IPS-11a (cell line): ENCODE measurements at regions not wholly inside any gene's neighbourhood (a gene's known extent, or its start where the extent isn't known, plus 50 kb on each side); places are given as distances from the start of the nearest gene placed in this dataset.

Experiments
- H3K4me3 ChIP-seq: one replicate; pipeline ENCODE4 v1.5.1; 2013; ENCODE audit warnings: low read depth, low read length, control low read depth

- H3K4me3 ChIP-seq = no peak overlapping the region
Measured at GRCh38 chr1:193741228-193741627, 554.8 kb upstream of the B3GALT2 start.

- no peak overlapping the region for H3K4me3 ChIP-seq
Measured at GRCh38 chr1:193740762-193741161, 554.3 kb upstream of the B3GALT2 start.

- H3K4me3 ChIP-seq = no peak overlapping the region
Measured at GRCh38 chr1:193736507-193736906, 550.1 kb upstream of the B3GALT2 start.

DNA sequence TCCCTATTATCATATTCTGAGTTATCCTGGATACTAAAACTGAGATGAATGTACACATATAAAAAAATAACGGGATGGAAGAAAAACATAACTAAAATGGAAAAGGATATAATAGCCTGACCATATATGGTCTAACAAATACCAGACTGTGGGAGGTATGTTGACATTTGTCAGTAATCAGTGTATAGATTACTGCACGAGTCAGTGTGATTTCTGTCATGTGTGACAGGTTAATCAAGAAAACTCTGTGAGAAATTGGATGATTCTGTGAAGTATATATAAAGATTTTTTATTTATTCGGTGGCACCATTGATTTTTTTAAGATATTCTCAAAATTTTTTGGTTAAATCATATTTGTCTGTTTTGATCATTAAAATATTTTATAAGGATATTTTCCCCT, 547.3 kb upstream of the B3GALT2 start:
- no peak overlapping the region for H3K4me3 ChIP-seq

GRCh38 chr1:193730017-193730416, 543.6 kb upstream of the B3GALT2 start:
- H3K4me3 ChIP-seq = no peak overlapping the region

- no peak overlapping the region for H3K4me3 ChIP-seq
Measured at GRCh38 chr1:193729429-193729828, 543.0 kb upstream of the B3GALT2 start.

DNA sequence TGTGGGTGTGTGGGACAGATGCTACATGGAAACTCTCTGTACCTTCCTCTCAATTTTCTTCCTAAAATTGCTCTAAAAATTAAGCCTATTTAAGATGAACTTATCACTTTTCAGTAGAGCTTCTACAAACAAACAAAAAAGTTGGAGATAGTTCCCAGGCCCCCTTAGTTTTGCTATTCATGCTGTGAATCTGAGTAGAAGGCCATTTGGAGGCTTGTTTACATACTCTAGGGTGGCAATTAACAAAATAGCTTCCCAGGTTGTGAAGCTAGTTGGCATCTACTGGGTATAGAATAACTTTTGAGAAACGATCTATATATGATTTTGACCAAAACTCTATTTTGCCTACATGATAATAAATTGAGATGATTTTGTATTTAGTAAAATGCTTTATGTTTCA, 541.4 kb upstream of the B3GALT2 start:
- no peak overlapping the region for H3K4me3 ChIP-seq

DNA sequence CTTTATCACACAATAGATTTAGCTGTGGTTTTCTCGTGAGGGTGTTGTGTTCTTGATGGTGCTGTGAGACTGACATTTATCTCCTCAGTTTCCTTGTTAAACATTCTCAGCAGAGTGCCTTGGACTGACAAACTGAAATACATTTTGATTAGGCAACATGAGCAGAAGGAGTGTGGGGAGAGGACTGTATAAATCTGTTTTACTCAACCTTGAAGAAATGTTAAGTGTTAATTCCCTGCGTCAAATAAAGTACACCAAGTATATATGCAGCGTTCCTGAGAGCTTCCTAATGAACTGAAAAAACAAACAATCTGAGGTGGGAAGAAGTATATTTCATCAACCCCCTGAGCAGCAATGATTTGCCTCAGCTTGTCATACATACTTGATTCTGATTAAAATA, 540.3 kb upstream of the B3GALT2 start:
- H3K4me3 ChIP-seq = no peak overlapping the region

DNA sequence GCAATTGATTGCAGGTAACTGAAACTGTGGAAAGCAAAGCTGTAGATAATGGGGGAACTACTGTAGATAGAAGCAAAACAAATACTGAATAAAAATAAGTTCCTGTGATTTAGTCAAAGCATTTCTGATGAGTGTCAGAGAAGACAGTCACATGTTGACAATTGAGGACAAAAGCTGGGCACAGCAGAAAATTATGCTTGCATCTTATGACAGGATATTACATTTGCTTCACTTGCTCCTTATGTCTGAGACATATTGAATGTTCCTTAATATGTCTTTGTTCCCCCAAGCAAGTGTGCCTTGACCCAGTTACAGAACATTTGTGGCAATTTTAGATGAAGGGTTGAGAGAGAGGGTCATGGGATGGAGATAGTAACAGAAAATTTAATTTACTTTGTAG, 526.0 kb upstream of the B3GALT2 start:
- H3K4me3 ChIP-seq = no peak overlapping the region

DNA sequence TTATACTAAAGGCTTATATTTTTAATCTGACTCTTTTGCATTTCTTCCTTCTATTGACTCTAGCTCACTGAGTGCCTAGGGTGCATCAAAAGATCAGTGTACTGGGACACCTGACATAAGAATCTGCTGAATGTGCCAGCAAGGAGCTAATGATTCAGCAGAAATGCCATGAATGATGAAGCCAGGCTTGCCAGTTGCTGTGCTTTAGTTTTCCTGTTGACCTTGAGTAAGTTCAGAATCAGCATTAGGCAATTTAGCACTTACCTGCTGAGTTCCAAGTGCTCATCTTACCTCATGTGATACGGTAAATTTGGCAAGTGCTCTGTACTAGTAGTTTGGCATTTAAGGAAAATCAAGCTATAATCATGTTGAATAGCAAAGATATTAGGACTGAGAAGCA, 523.2 kb upstream of the B3GALT2 start:
- H3K4me3 ChIP-seq = no peak overlapping the region

GRCh38 chr1:193707271-193708021, 521.0 kb upstream of the B3GALT2 start:
- H3K4me3 ChIP-seq = no peak overlapping the region

- H3K4me3 ChIP-seq = no peak overlapping the region
Measured at GRCh38 chr1:193706766-193707165, 520.4 kb upstream of the B3GALT2 start.

- no peak overlapping the region for H3K4me3 ChIP-seq
Measured at GRCh38 chr1:193705554-193705981, 519.2 kb upstream of the B3GALT2 start.

- no peak overlapping the region for H3K4me3 ChIP-seq
Measured at GRCh38 chr1:193703655-193704054, 517.2 kb upstream of the B3GALT2 start.

GRCh38 chr1:193703121-193703520, 516.7 kb upstream of the B3GALT2 start:
- no peak overlapping the region for H3K4me3 ChIP-seq

DNA sequence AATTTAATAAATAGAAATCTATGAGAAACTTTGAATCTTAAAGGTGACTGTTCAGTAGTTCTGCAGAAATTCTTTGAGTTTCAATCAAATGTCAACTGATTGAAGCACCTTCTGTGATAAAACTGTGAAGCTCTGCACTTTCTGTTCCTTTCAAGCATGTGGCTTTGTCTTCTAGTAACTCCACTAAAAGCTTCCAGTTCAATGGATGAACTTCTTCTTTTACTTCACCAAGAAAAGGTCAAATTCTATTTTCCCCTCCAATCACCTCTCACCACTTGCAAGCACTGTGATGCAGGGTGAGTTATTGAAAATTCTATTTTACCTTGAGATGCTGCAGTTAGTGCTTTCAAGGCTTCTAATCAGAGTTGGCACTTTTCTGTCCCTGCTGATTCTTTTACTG, 515.3 kb upstream of the B3GALT2 start:
- no peak overlapping the region for H3K4me3 ChIP-seq

DNA sequence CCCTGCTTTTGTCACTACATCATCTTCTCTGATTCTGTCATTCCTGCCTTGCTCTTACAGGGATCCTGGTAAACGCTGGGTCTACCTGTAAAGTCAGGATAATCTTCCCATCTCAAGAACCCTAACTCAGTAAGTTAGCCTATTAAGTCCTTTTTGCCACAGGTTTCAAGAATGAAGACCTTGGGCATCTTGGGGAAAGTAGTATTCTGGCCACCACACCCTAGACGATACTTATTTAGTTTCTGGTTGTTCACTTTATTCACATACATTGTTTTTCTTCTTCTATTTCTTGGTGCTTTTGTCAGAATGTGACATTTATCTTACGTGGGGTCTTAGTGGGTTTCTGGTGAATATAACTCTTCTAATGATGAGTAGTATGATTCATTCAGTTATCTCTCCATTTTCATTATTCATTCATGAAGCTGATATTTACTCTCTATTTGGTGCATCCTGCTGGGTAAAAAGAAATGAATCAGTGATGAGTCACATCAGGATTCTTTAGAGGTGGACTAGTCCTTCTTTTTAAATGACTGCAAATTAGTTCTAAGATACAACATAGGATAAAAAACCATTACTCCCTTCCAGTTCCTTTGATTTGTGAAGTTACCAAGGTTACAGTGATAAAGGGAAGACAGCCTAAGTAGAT, 514.4 kb upstream of the B3GALT2 start:
- H3K4me3 ChIP-seq = no peak overlapping the region

DNA sequence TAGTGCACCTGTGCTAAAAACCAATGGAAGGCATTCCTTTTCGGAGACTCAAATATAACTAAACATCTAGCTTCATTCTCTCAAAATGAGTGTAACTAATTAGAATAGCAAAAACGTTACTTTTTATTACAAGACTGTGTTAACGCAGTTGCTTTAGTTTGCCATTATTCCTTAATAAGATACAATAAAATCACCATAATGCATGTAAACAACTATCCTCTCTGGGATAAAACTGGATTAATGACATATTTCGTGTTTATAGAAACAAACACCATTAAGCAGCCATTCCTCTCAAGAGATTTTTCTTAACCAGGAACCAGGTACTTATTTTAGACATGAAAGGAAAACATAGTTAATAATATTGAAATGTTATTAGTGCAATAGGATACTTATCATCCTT, 512.8 kb upstream of the B3GALT2 start:
- no peak overlapping the region for H3K4me3 ChIP-seq

DNA sequence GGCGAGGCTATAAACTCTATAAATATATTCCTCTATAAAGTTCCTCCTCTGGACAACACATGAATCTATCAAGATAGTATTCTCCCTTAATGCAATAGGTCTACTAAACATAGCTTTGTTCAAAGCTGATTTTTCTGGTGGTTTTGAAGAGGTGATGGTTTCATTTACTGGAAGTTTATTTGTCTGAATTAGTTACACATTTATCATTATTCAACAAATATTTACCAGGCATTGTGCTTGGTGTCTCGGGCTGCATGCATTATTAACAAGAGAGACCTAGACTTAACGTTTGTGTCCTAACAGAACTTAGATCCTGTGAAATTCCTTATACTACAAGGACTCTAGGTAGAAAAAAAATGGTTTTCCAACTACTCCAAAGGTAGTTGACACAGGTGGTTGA, 511.4 kb upstream of the B3GALT2 start:
- no peak overlapping the region for H3K4me3 ChIP-seq

GRCh38 chr1:193697115-193697762, 510.8 kb upstream of the B3GALT2 start:
- no peak overlapping the region for H3K4me3 ChIP-seq

GRCh38 chr1:193694741-193695140, 508.3 kb upstream of the B3GALT2 start:
- no peak overlapping the region for H3K4me3 ChIP-seq

DNA sequence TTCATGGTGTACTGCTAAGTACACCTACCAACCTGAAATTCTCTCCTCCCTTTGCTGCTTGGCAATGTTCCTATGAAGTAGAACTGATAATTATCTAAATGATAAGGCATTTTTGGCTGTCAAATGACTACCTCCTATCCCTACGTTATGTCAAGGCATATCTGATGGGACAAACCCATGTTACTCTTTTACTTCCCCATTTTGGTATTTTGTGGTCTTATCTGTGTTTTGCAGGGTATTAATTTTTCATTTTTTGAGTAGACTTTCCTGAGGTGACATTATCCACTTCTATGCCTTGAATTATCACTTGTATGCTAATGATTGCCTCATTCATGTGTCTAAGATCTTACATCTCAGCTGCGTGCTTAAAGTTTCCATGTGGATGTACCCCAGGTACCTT, 499.6 kb upstream of the B3GALT2 start:
- H3K4me3 ChIP-seq = no peak overlapping the region
